Keratinocyte (primary cell): ENCODE measurements at regions not wholly inside any gene's neighbourhood (a gene's known extent, or its start where the extent isn't known, plus 50 kb on each side); places are given as distances from the start of the nearest gene placed in this dataset.
"Not testable (repeated sequence)": the region's sequence is repeated elsewhere in the genome, so short reads cannot be mapped to it uniquely, and the experiment has no call there.

Experiments
- DNase-seq: peaks from one replicate; pipeline ENCODE4 v3.0.0-alpha.2; 2011; ENCODE audit warnings: low read depth, missing footprints, low spot score
- FAIRE-seq: peaks from 2 replicates; lab custom pipeline; 2011; peaks lifted over from hg19 to GRCh38; lab: Jason Lieb, UNC
- H2AFZ ChIP-seq: 2 replicates; pipeline ENCODE4 v1.6.0; 2012; ENCODE audit warnings: low read length, control low read depth, inconsistent platforms; ENCODE audit not compliant: control insufficient read depth
- H3K27ac ChIP-seq: 2 replicates; pipeline ENCODE4 v1.5.1; 2011; ENCODE audit warnings: low read length; ENCODE audit not compliant: control insufficient read depth, insufficient read depth
- H3K27me3 ChIP-seq: 3 replicates; pipeline ENCODE4 v1.6.0; 2011; ENCODE audit warnings: low read length; ENCODE audit not compliant: control insufficient read depth, insufficient read depth; ENCODE audit errors: extremely low read depth
- H3K36me3 ChIP-seq, 2 experiments: 2 replicates in 1 of 2; 3 replicates in 1 of 2; pipeline ENCODE4 v1.5.1; 2011; ENCODE audit warnings: low read length in 2 of 2, mild to moderate bottlenecking in 1 of 2; ENCODE audit not compliant: control insufficient read depth in 2 of 2, insufficient read depth in 2 of 2; ENCODE audit errors: extremely low read depth in 1 of 2
- H3K4me1 ChIP-seq: 3 replicates; pipeline ENCODE4 v1.5.1; 2011; ENCODE audit warnings: low read length; ENCODE audit not compliant: control insufficient read depth, insufficient read depth; ENCODE audit errors: extremely low read depth
- H3K4me2 ChIP-seq: 3 replicates; pipeline ENCODE4 v1.6.0; 2011; ENCODE audit warnings: low read depth, low read length; ENCODE audit not compliant: control insufficient read depth, insufficient read depth; ENCODE audit errors: extremely low read depth
- H3K4me3 ChIP-seq, 3 experiments: fragments of 200-600 bp in 1 of 3; sonication (generic) in 1 of 3; 2 replicates in 2 of 3; 3 replicates in 1 of 3; pipeline ENCODE4 v1.5.1; 2011 to 2016; ENCODE audit warnings: low read length in 3 of 3, mild to moderate bottlenecking in 3 of 3, control low read depth in 2 of 3, inconsistent platforms in 1 of 3, low read depth in 1 of 3, mixed read lengths in 1 of 3, mixed run types in 1 of 3, moderate library complexity in 1 of 3; ENCODE audit not compliant: control insufficient read depth in 2 of 3, insufficient read depth in 2 of 3; ENCODE audit errors: extremely low read depth in 1 of 3
- H3K79me2 ChIP-seq: 2 replicates; pipeline ENCODE4 v1.6.0; 2012; ENCODE audit warnings: low read length; ENCODE audit not compliant: control insufficient read depth, insufficient read depth
- H3K9ac ChIP-seq: 3 replicates; pipeline ENCODE4 v1.6.0; 2011; ENCODE audit warnings: low read length; ENCODE audit not compliant: control insufficient read depth, insufficient read depth; ENCODE audit errors: extremely low read depth
- H3K9me1 ChIP-seq: 3 replicates; pipeline ENCODE4 v1.6.0; 2011; ENCODE audit warnings: low read length; ENCODE audit not compliant: control insufficient read depth, insufficient read depth; ENCODE audit errors: extremely low read depth
- H3K9me3 ChIP-seq: 2 replicates; pipeline ENCODE4 v1.5.1; 2012; ENCODE audit warnings: low read depth, low read length; ENCODE audit not compliant: control insufficient read depth
- H4K20me1 ChIP-seq: 3 replicates; pipeline ENCODE4 v1.6.0; 2011; ENCODE audit warnings: low read length; ENCODE audit not compliant: control insufficient read depth, insufficient read depth; ENCODE audit errors: extremely low read depth
- EZH2 ChIP-seq: IDR thresholded peaks from one replicate; pipeline ENCODE4 v1.6.1; 2012; ENCODE audit warnings: inconsistent platforms, mild to moderate bottlenecking, low read length, moderate library complexity
- dilution Hi-C: fragments of 300-500 bp; cut with MboI; formaldehyde crosslinking; loops from one replicate; pipeline ENCODE4 v1.7.0; 2020; ENCODE audit warnings: low sequenced_read_pairs; ENCODE audit not compliant: extremely low pct_ligation_motif_present
- TF ChIP-seq, protein P1 (sequence below), 3 experiments: IDR thresholded peaks in 1 of 3; conservative IDR thresholded peaks in 1 of 3; optimal IDR thresholded peaks in 1 of 3; 2 replicates in 2 of 3; 3 replicates in 1 of 3; pipeline versions ENCODE3 to v1.5.1; 2011; ENCODE audit warnings: low read length in 3 of 3, mild to moderate bottlenecking in 3 of 3, moderate library complexity in 2 of 3, control low read depth in 1 of 3, inconsistent platforms in 1 of 3; ENCODE audit not compliant: insufficient read depth in 2 of 3; ENCODE audit errors: extremely low read depth in 1 of 3

GRCh38 chr2:236785611-236786057 is 216.0 kb downstream of the ACKR3 start:
- H3K27ac ChIP-seq: peak overlapping the region; percentile 33
- peak overlapping the region; percentile 30 for H2AFZ ChIP-seq
- peaks cover 6% of the 10 kb centered on the region for H3K4me1 ChIP-seq
- TF ChIP-seq, protein P1, sequence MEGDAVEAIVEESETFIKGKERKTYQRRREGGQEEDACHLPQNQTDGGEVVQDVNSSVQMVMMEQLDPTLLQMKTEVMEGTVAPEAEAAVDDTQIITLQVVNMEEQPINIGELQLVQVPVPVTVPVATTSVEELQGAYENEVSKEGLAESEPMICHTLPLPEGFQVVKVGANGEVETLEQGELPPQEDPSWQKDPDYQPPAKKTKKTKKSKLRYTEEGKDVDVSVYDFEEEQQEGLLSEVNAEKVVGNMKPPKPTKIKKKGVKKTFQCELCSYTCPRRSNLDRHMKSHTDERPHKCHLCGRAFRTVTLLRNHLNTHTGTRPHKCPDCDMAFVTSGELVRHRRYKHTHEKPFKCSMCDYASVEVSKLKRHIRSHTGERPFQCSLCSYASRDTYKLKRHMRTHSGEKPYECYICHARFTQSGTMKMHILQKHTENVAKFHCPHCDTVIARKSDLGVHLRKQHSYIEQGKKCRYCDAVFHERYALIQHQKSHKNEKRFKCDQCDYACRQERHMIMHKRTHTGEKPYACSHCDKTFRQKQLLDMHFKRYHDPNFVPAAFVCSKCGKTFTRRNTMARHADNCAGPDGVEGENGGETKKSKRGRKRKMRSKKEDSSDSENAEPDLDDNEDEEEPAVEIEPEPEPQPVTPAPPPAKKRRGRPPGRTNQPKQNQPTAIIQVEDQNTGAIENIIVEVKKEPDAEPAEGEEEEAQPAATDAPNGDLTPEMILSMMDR (optimal IDR thresholded peaks at IDR 0.05 in 1 of 3, IDR thresholded peaks at IDR 0.05 in 1 of 3, conservative IDR thresholded peaks at IDR 0.05 in 1 of 3; ENCODE audit: extremely low read depth in 1 of 3, insufficient read depth in 2 of 3, low read length in 3 of 3): no peak
- TF ChIP-seq EZH2: no peak
- no peak overlapping the region for H3K4me3 ChIP-seq
- H3K4me2 ChIP-seq: peak overlapping the region; percentile 18
- peaks cover 2% of the 10 kb centered on the region for H3K27me3 ChIP-seq
- H3K9me1 ChIP-seq: no peaks in the 10 kb centered on the region
- DNase-seq (no peak), FAIRE-seq (peak; percentile 68)
- H3K79me2 ChIP-seq: no peaks in the 10 kb centered on the region
- H3K9ac ChIP-seq: no peak overlapping the region
- H3K9me3 ChIP-seq: no peaks in the 10 kb centered on the region
- dilution Hi-C loops: no loop called here
- H3K36me3 ChIP-seq: no peaks in the 10 kb centered on the region
- H4K20me1 ChIP-seq: no peaks in the 10 kb centered on the region

DNA sequence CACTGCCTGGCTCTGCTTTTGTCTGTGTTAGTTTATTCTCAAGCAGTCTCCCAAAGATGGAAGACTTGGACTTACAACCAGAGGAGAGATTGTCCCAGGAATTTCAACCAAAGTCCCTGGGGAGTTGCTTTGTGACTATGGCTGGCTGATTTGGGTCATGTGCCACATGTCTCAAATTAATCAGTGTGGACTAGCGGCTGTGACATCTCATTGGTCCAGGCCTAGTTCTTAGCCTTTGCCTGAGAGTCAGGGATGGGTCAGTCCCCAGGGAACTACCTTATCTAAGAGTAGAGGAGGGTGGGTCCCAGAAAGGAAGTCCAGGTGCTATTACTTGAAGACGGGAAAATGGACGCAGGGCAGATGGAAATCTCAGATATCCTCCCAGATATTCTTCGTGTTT is 217.1 kb downstream of the ACKR3 start:
- Histone ChIP-seq H3K9me1 (no peaks in the 10 kb centered on the region), H2AFZ (no peak overlapping the region), H3K4me3 (no peak overlapping the region), H4K20me1 (no peaks in the 10 kb centered on the region), H3K4me2 (no peak overlapping the region), H3K9ac (no peak overlapping the region), H3K27me3 (peaks cover 5% of the 10 kb centered on the region), H3K4me1 (peaks cover 6% of the 10 kb centered on the region), H3K36me3 (no peaks in the 10 kb centered on the region), H3K79me2 (no peaks in the 10 kb centered on the region), H3K9me3 (no peaks in the 10 kb centered on the region), H3K27ac (no peak overlapping the region)
- FAIRE-seq (no peak), DNase-seq (no peak)
- dilution Hi-C loops: no loop called here
- no peak for TF ChIP-seq EZH2
- TF ChIP-seq, protein P1 (optimal IDR thresholded peaks at IDR 0.05 in 1 of 3, IDR thresholded peaks at IDR 0.05 in 1 of 3, conservative IDR thresholded peaks at IDR 0.05 in 1 of 3; ENCODE audit: extremely low read depth in 1 of 3, insufficient read depth in 2 of 3, low read length in 3 of 3): no peak

DNA sequence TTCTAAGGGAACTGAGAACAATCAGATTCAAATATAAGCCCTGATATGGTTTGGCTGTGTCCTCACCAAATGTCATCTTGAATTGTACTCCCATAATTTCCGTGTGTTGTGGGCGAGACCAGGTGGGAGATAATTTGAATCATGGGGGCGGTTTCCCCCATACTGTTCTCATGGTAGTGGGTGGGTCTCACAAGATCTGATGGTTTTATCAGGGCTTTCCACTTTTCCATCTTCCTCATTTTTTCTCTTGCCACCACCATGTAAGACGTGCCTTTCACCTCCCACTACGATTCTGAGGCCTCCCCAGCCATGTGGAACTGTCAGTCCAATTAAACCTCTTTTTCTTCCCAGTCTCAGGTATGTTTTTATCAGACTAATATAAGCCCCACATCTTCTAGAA is 217.8 kb downstream of the ACKR3 start:
- H3K27ac ChIP-seq, H3K27me3 ChIP-seq, H3K4me3 ChIP-seq, FAIRE-seq, H2AFZ ChIP-seq, H3K9ac ChIP-seq, H3K9me1 ChIP-seq, H3K4me2 ChIP-seq, H3K36me3 ChIP-seq, dilution Hi-C loops, H3K79me2 ChIP-seq, DNase-seq, H4K20me1 ChIP-seq, H3K9me3 ChIP-seq, H3K4me1 ChIP-seq: not testable (repeated sequence)
